Esophagus muscularis mucosa (tissue), 4 donors: ENCODE measurements at regions not wholly inside any gene's neighbourhood (a gene's known extent, or its start where the extent isn't known, plus 50 kb on each side); places are given as distances from the start of the nearest gene placed in this dataset.

Source experiments
- DNase-seq: peaks from one replicate; pipeline ENCODE4 v3.0.0-alpha.2; 2017; ENCODE audit errors: extremely low spot score
- H3K27ac ChIP-seq, 4 donors: fragments of 200-600 bp; sonication (generic); replicated peaks in 1 of 4; 1 replicate in 3 of 4; 2 replicates in 1 of 4; pipeline ENCODE4 v1.5.1; 2016 to 2019; ENCODE audit warnings: mild to moderate bottlenecking in 1 of 4
- H3K27me3 ChIP-seq, 4 donors: fragments of 200-600 bp; sonication (generic); one replicate each; pipeline versions ENCODE4 v1.5.1 to v1.6.0; 2016 to 2019
- H3K36me3 ChIP-seq, 4 donors: fragments of 200-600 bp; sonication (generic); one replicate each; pipeline ENCODE4 v1.5.1; 2016 to 2019
- H3K4me1 ChIP-seq, 4 donors: fragments of 200-600 bp; sonication (generic); one replicate each; pipeline ENCODE4 v1.5.1; 2016 to 2019
- H3K4me3 ChIP-seq, 4 donors: fragments of 200-600 bp; sonication (generic); 1 replicate in 2 of 4; 2 replicates in 2 of 4; pipeline ENCODE4 v1.5.1; 2016 to 2019; ENCODE audit warnings: mild to moderate bottlenecking in 4 of 4, moderate library complexity in 1 of 4
- H3K9me3 ChIP-seq, 4 donors: fragments of 200-600 bp; sonication (generic); 1 replicate in 3 of 4; 2 replicates in 1 of 4; pipeline ENCODE4 v1.5.1; 2016 to 2019
- CTCF ChIP-seq, 3 experiments: fragments of 200-600 bp in 2 of 3; fragments of 450-650 bp in 1 of 3; sonication (generic) in 2 of 3; IDR thresholded peaks; one replicate each; pipeline ENCODE4 v1.5.1; 2017 to 2019; ENCODE audit warnings: antibody characterized with exemption in 3 of 3, mild to moderate bottlenecking in 2 of 3, moderate library complexity in 1 of 3
- EP300 ChIP-seq: sonication (generic); formaldehyde crosslinking; IDR thresholded peaks from one replicate; pipeline ENCODE4 v1.6.1; 2017; ENCODE audit warnings: antibody characterized with exemption
- POLR2A ChIP-seq: fragments of 450-650 bp; IDR thresholded peaks from one replicate; pipeline ENCODE4 v1.6.1; 2017; ENCODE audit warnings: antibody characterized with exemption, moderate library complexity, mild to moderate bottlenecking, low read depth
- POLR2AphosphoS5 ChIP-seq, 2 donors: sonication (generic); formaldehyde crosslinking; IDR thresholded peaks; one replicate each; pipeline ENCODE4 v1.6.1; 2017; ENCODE audit warnings: antibody characterized with exemption in 2 of 2
- WGBS: methylation state at CpG from one replicate; pipeline ENCODE4 v1.1.5; 2018; 5-methylcytosine and 5-hydroxymethylcytosine counted together
- intact Hi-C: fragments of 100-400 bp; cut with DNase I; formaldehyde crosslinking; loops from one replicate; pipeline ENCODE4 v1.15.1; 2023

- H3K9me3 ChIP-seq = no peaks in the 10 kb centered on the region
- peak overlapping the region; percentile 11 to 45 (median 28) for H3K4me3 ChIP-seq
- 39% methylated on average over 8 of the region's 8 CpGs for WGBS
- no peaks in the 10 kb centered on the region for H3K27me3 ChIP-seq
- H3K4me1 ChIP-seq = peaks cover 0 to 24% (median 14%) of the 10 kb centered on the region in 4 donors
- no peaks in the 10 kb centered on the region for H3K36me3 ChIP-seq
- no peak for DNase-seq
- intact Hi-C loops = no loop called here
- no peak for TF ChIP-seq POLR2A
- peak; percentile 49 to 62 (median 50) for TF ChIP-seq CTCF (IDR thresholded peaks at IDR 0.05)
- peak overlapping the region in 3 of 4 donors; percentile 32 to 48 (median 40) for H3K27ac ChIP-seq
Observed at GRCh38 chr17:68771867-68772515, 170.8 kb upstream of the FAM20A start.

GRCh38 chr17:68768804-68769203 lies 167.6 kb upstream of the FAM20A start:
- no peak for TF ChIP-seq POLR2A
- no peak for TF ChIP-seq CTCF (IDR thresholded peaks at IDR 0.05)
- no peak for TF ChIP-seq POLR2AphosphoS5 (IDR thresholded peaks at IDR 0.05)
- Histone ChIP-seq H3K4me3 (no peak overlapping the region), H3K4me1 (peaks cover 0 to 5% (median 2%) of the 10 kb centered on the region in 4 donors), H3K27me3 (no peaks in the 10 kb centered on the region), H3K9me3 (no peaks in the 10 kb centered on the region), H3K27ac (no peak overlapping the region), H3K36me3 (no peaks in the 10 kb centered on the region)
- no peak for DNase-seq
- 67% methylated on average over 6 of the region's 6 CpGs for WGBS
- intact Hi-C loops = no loop called here

GRCh38 chr17:68766640-68767039 lies 165.5 kb upstream of the FAM20A start:
- no peak for DNase-seq
- Histone ChIP-seq H3K27me3 (no peaks in the 10 kb centered on the region), H3K9me3 (no peaks in the 10 kb centered on the region), H3K27ac (no peak overlapping the region), H3K4me1 (no peaks in the 10 kb centered on the region), H3K4me3 (no peak overlapping the region), H3K36me3 (no peaks in the 10 kb centered on the region)
- TF ChIP-seq POLR2A (no peak), CTCF (IDR thresholded peaks at IDR 0.05) (no peak), EP300 (no peak), POLR2AphosphoS5 (IDR thresholded peaks at IDR 0.05) (no peak)
- intact Hi-C loops = no loop called here
- WGBS = 80% methylated on average over 4 of the region's 4 CpGs

DNA sequence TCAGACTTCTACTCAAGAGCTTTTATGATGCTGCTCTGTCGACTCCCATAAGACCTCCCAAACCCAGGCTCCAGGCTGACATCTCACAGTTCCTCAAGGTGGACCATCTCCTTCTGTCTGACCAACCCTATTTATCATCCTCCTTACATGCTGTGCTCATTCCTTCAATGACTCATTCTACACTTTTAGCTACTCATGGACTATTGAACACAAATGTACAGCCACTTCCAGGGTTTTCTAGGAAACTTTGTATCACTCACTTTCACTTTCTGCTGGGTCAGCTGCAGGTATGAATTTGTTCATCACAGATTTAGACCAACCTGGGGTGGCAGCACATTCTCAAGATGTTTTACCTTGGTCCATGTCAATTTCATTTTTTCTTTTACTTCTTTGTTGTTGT lies 162.4 kb upstream of the FAM20A start:
- Histone ChIP-seq H3K9me3 (no peaks in the 10 kb centered on the region), H3K27ac (no peak overlapping the region), H3K27me3 (no peaks in the 10 kb centered on the region), H3K36me3 (no peaks in the 10 kb centered on the region), H3K4me3 (no peak overlapping the region), H3K4me1 (peaks cover 6 to 12% (median 7%) of the 10 kb centered on the region in 4 donors)
- no peak for DNase-seq
- TF ChIP-seq POLR2AphosphoS5 (IDR thresholded peaks at IDR 0.05) = no peak
- no peak for TF ChIP-seq EP300
- no peak for TF ChIP-seq CTCF (IDR thresholded peaks at IDR 0.05)
- no peak for TF ChIP-seq POLR2A
- intact Hi-C loops = no loop called here
- WGBS = 87% methylated on average over 1 of the region's 1 CpG

DNA sequence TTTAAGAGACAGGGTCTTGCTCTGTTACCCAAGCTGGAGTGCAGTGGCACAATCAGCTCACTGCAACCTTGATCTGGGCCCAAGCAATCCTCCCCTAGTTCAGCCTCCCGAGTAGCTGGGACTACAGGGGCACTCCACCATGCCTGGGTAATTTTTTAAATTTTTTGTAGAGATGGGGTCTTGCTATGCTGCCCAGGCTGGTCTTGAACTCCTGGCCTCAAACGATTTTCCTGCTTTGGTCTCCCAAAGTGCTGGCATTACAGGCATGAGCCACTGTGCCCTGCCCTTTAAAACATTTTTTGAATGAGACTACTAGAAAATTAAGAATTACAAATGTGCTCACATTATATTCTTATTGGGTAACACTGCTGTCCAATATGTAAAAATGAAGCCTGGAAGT lies 161.7 kb upstream of the FAM20A start:
- intact Hi-C loops = no loop called here
- Histone ChIP-seq H3K4me1 (peaks cover 6 to 12% (median 7%) of the 10 kb centered on the region in 4 donors), H3K27ac (no peak overlapping the region), H3K27me3 (no peaks in the 10 kb centered on the region), H3K9me3 (no peaks in the 10 kb centered on the region), H3K36me3 (no peaks in the 10 kb centered on the region), H3K4me3 (no peak overlapping the region)
- TF ChIP-seq CTCF (IDR thresholded peaks at IDR 0.05) = no peak
- TF ChIP-seq EP300 = no peak
- TF ChIP-seq POLR2AphosphoS5 (IDR thresholded peaks at IDR 0.05) = no peak
- TF ChIP-seq POLR2A = no peak
- 85% methylated on average over 2 of the region's 2 CpGs for WGBS
- DNase-seq = no peak
